ENCODE measurements at regions not wholly inside any gene's neighbourhood (a gene's known extent, or its start where the extent isn't known, plus 50 kb on each side); places are given as distances from the start of the nearest gene placed in this dataset.

- FAIRE-seq = no peak
- TF ChIP-seq SPI1 (IDR thresholded peaks at IDR 0.05; ENCODE audit: low read depth, low read length) (no peak), TAF1 (IDR thresholded peaks at IDR 0.05; ENCODE audit: low read depth, low read length) (no peak), POU2F2 (IDR thresholded peaks at IDR 0.05; ENCODE audit: low read depth, low read length) (no peak), POLR2A (IDR thresholded peaks at IDR 0.05; ENCODE audit: low read depth, low read length) (no peak), POLR2AphosphoS5 (IDR thresholded peaks at IDR 0.05; ENCODE audit: low read depth, low read length) (no peak), PAX5 (IDR thresholded peaks at IDR 0.05; ENCODE audit: insufficient read depth, low read length, severe bottlenecking) (no peak)
- DNase-seq (ENCODE audit: insufficient read length, low spot score) = no peak
Measured at GRCh38 chr2:199216253-199216652, 241.5 kb downstream of the SATB2 start.

GRCh38 chr2:199207011-199207410 lies 250.7 kb downstream of the SATB2 start:
- DNase-seq (ENCODE audit: insufficient read length, low spot score) = no peak
- TF ChIP-seq POLR2A (IDR thresholded peaks at IDR 0.05; ENCODE audit: low read depth, low read length) (no peak), PAX5 (IDR thresholded peaks at IDR 0.05; ENCODE audit: insufficient read depth, low read length, severe bottlenecking) (no peak), SPI1 (IDR thresholded peaks at IDR 0.05; ENCODE audit: low read depth, low read length) (no peak), POU2F2 (IDR thresholded peaks at IDR 0.05; ENCODE audit: low read depth, low read length) (no peak), POLR2AphosphoS5 (IDR thresholded peaks at IDR 0.05; ENCODE audit: low read depth, low read length) (no peak)
- no peak for FAIRE-seq

- TF ChIP-seq POLR2AphosphoS5 (IDR thresholded peaks at IDR 0.05; ENCODE audit: low read depth, low read length) = no peak
- TF ChIP-seq POU2F2 (IDR thresholded peaks at IDR 0.05; ENCODE audit: low read depth, low read length) = no peak
- no peak for TF ChIP-seq TAF1 (IDR thresholded peaks at IDR 0.05; ENCODE audit: low read depth, low read length)
- TF ChIP-seq PAX5 (IDR thresholded peaks at IDR 0.05; ENCODE audit: insufficient read depth, low read length, severe bottlenecking) = no peak
- no peak for TF ChIP-seq POLR2A (IDR thresholded peaks at IDR 0.05; ENCODE audit: low read depth, low read length)
- TF ChIP-seq SPI1 (IDR thresholded peaks at IDR 0.05; ENCODE audit: low read depth, low read length) = no peak
- DNase-seq (ENCODE audit: insufficient read length, low spot score) (no peak), FAIRE-seq (no peak)
Measured at GRCh38 chr2:199206536-199206935, 251.2 kb downstream of the SATB2 start.

- no peak for TF ChIP-seq TAF1 (IDR thresholded peaks at IDR 0.05; ENCODE audit: low read depth, low read length)
- TF ChIP-seq PAX5 (IDR thresholded peaks at IDR 0.05; ENCODE audit: insufficient read depth, low read length, severe bottlenecking) = no peak
- TF ChIP-seq POLR2A (IDR thresholded peaks at IDR 0.05; ENCODE audit: low read depth, low read length) = no peak
- no peak for TF ChIP-seq SPI1 (IDR thresholded peaks at IDR 0.05; ENCODE audit: low read depth, low read length)
- TF ChIP-seq POLR2AphosphoS5 (IDR thresholded peaks at IDR 0.05; ENCODE audit: low read depth, low read length) = no peak
- TF ChIP-seq POU2F2 (IDR thresholded peaks at IDR 0.05; ENCODE audit: low read depth, low read length) = no peak
- DNase-seq (ENCODE audit: insufficient read length, low spot score) (no peak), FAIRE-seq (no peak)
Measured at GRCh38 chr2:199202964-199203363, 254.8 kb downstream of the SATB2 start.

- no peak for TF ChIP-seq SPI1 (IDR thresholded peaks at IDR 0.05; ENCODE audit: low read depth, low read length)
- TF ChIP-seq TAF1 (IDR thresholded peaks at IDR 0.05; ENCODE audit: low read depth, low read length) = no peak
- no peak for TF ChIP-seq POU2F2 (IDR thresholded peaks at IDR 0.05; ENCODE audit: low read depth, low read length)
- TF ChIP-seq POLR2AphosphoS5 (IDR thresholded peaks at IDR 0.05; ENCODE audit: low read depth, low read length) = no peak
- no peak for TF ChIP-seq POLR2A (IDR thresholded peaks at IDR 0.05; ENCODE audit: low read depth, low read length)
- TF ChIP-seq PAX5 (IDR thresholded peaks at IDR 0.05; ENCODE audit: insufficient read depth, low read length, severe bottlenecking) = no peak
- FAIRE-seq = no peak
- DNase-seq (ENCODE audit: insufficient read length, low spot score) = no peak
Measured at GRCh38 chr2:199201539-199201938, 256.2 kb downstream of the SATB2 start.

DNA sequence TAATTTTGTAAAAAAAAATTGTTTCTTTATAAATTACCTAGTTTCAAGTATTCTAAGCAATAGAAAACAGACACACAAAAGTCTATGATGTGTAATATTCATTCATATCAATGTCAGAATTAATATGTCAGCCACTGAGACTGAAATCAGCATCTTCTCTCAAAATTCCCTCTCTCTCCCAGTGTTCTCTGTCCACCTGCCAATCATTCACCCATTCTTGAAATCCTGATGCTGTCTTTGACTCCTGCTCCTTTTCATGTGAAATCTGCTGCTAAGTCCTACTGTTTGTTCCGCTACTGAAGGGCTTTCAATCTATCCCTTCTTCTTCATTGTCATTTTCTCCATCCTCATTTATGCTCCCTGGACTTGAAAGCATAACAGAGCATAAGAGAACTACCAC lies 257.9 kb downstream of the SATB2 start:
- FAIRE-seq (no peak), DNase-seq (ENCODE audit: insufficient read length, low spot score) (no peak)
- TF ChIP-seq POLR2AphosphoS5 (IDR thresholded peaks at IDR 0.05; ENCODE audit: low read depth, low read length) = no peak
- no peak for TF ChIP-seq PAX5 (IDR thresholded peaks at IDR 0.05; ENCODE audit: insufficient read depth, low read length, severe bottlenecking)
- no peak for TF ChIP-seq TAF1 (IDR thresholded peaks at IDR 0.05; ENCODE audit: low read depth, low read length)

DNA sequence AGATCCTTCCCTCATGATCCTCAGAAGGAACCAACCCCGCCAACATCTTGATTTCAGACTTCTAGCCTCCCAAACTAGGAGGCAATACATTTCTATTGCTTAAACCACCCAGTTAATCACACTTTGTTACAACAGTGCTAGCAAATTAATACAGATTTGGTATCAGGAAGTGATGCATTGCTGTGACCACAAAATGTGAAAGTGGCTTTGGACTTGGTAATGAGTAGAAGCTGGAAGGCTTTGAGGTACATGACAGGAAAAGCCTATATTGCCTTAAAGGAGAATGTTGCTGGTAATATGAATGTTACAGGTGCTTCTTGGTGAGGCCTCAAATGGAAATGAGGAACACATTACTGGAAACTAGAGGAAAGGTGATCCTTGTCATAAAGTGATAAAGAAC lies 260.3 kb downstream of the SATB2 start:
- no peak for FAIRE-seq

GRCh38 chr2:199196686-199197085 lies 261.1 kb downstream of the SATB2 start:
- DNase-seq (ENCODE audit: insufficient read length, low spot score) (no peak), FAIRE-seq (no peak)
- TF ChIP-seq POU2F2 (IDR thresholded peaks at IDR 0.05; ENCODE audit: low read depth, low read length) = no peak
- TF ChIP-seq SPI1 (IDR thresholded peaks at IDR 0.05; ENCODE audit: low read depth, low read length) = no peak
- TF ChIP-seq PAX5 (IDR thresholded peaks at IDR 0.05; ENCODE audit: insufficient read depth, low read length, severe bottlenecking) = no peak
- TF ChIP-seq POLR2A (IDR thresholded peaks at IDR 0.05; ENCODE audit: low read depth, low read length) = no peak
- TF ChIP-seq POLR2AphosphoS5 (IDR thresholded peaks at IDR 0.05; ENCODE audit: low read depth, low read length) = no peak
- TF ChIP-seq TAF1 (IDR thresholded peaks at IDR 0.05; ENCODE audit: low read depth, low read length) = no peak

More for the DNA sequence above, 260.3 kb downstream of the SATB2 start:
- no peak for DNase-seq (ENCODE audit: insufficient read length, low spot score)
- TF ChIP-seq PAX5 (IDR thresholded peaks at IDR 0.05; ENCODE audit: insufficient read depth, low read length, severe bottlenecking) (no peak), POLR2AphosphoS5 (IDR thresholded peaks at IDR 0.05; ENCODE audit: low read depth, low read length) (no peak), SPI1 (IDR thresholded peaks at IDR 0.05; ENCODE audit: low read depth, low read length) (no peak), TAF1 (IDR thresholded peaks at IDR 0.05; ENCODE audit: low read depth, low read length) (no peak), POU2F2 (IDR thresholded peaks at IDR 0.05; ENCODE audit: low read depth, low read length) (no peak), POLR2A (IDR thresholded peaks at IDR 0.05; ENCODE audit: low read depth, low read length) (no peak)

DNA sequence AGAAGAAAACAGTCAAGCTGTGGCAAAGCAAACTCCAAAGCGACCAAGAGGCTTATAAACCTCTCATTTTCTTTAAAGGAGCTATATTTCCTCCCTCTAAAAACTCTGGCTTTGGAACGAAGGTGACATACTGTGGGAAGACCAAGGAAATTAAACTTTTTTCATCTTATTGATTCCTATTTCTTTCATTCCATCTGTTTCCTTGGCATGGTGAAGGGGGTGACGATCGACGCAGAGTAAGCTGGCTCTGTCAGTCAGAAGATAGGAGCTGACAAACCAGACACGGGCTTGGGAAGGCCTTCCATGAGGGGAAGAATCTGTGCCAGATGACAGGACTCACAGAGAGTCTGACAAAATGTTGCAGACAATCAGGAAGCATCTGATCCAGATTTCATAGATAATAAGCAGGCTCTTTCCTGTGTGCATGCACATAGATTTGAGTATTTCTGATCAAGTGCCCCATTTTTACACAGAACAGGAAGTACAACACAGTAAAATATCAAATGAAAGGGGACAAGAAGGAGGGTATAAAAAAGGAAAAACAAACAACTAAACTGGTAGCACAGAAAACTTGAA lies 261.7 kb downstream of the SATB2 start:
- FAIRE-seq (no peak), DNase-seq (ENCODE audit: insufficient read length, low spot score) (no peak)
- TF ChIP-seq POLR2AphosphoS5 (IDR thresholded peaks at IDR 0.05; ENCODE audit: low read depth, low read length) (no peak), POLR2A (IDR thresholded peaks at IDR 0.05; ENCODE audit: low read depth, low read length) (no peak), TAF1 (IDR thresholded peaks at IDR 0.05; ENCODE audit: low read depth, low read length) (no peak), SPI1 (IDR thresholded peaks at IDR 0.05; ENCODE audit: low read depth, low read length) (no peak), POU2F2 (IDR thresholded peaks at IDR 0.05; ENCODE audit: low read depth, low read length) (no peak)

DNA sequence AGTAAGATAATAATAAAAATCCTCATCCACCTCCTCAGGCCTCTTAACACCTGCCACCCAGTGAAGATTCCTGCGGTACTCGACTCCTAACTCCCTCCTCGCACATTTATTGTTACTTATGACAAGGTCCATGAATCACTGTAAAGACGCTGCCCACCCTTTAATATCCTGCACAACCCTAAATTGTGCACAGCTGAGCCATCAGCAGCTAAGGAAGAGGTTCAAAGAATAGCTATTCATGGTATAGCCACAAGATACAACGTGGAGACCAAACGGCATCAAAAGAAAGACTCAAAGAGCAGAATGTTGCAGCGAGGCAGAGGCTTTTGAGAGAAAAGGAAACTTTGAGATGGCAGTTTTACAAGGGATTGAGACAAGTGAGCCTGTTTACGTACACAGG lies 266.3 kb downstream of the SATB2 start:
- TF ChIP-seq POLR2A (IDR thresholded peaks at IDR 0.05; ENCODE audit: low read depth, low read length) (no peak), POLR2AphosphoS5 (IDR thresholded peaks at IDR 0.05; ENCODE audit: low read depth, low read length) (no peak), SPI1 (IDR thresholded peaks at IDR 0.05; ENCODE audit: low read depth, low read length) (no peak), PAX5 (IDR thresholded peaks at IDR 0.05; ENCODE audit: insufficient read depth, low read length, severe bottlenecking) (no peak), TAF1 (IDR thresholded peaks at IDR 0.05; ENCODE audit: low read depth, low read length) (no peak)
- FAIRE-seq (no peak), DNase-seq (ENCODE audit: insufficient read length, low spot score) (no peak)

All from GM12891 (cell line).